HG03442 (cell line): ENCODE measurements at regions not wholly inside any gene's neighbourhood (a gene's known extent, or its start where the extent isn't known, plus 50 kb on each side); places are given as distances from the start of the nearest gene placed in this dataset.

Source experiments
- ATAC-seq: cut with Tn5 transposase; IDR thresholded peaks from one replicate; pipeline ENCODE4 v1.9.1; 2021; ENCODE audit warnings: mild to moderate bottlenecking, moderate library complexity; ENCODE audit not compliant: unreplicated experiment

DNA sequence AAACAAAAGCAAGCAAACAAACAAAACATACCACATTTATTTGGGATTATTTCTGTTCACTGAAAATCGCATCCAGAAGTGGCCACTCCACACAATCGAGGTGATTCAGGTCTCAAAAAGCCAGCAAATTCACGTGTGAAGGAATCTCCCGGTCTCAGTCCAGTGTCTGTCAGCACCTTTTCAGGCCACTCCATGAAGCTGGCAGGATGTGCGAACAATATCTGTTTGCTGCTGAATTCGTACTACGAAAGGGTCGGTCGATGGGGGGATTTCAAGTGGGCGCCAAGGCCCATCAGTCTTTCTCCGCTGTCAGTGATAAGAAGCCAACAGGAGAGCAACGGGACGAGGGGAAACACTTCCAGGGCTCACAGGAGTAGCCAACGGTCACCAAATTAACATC is 505.1 kb downstream of the IRX1 start:
- ATAC-seq, result no peak

DNA sequence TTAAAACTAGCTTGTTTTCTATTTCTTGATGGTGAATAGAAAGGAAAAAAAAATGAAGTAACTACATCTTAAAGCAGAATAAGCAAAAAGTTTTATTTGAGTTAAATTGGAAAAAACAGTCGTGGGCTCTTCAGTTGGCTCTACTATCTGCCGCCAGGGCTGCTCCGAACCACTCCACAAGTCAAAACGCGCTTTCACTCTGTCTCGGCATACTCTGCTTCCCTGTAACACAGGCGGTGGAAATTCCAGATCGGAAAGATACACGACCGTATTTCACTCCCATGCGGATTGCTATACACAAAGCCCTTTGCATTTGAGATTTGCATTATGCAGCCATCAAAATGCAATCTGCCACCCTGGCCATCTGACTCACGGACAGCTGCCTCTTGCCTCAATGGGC is 505.6 kb downstream of the IRX1 start:
- ATAC-seq, result no peak

- ATAC-seq, result no peak
Measured at GRCh38 chr5:4104831-4105597, 509.4 kb downstream of the IRX1 start.

DNA sequence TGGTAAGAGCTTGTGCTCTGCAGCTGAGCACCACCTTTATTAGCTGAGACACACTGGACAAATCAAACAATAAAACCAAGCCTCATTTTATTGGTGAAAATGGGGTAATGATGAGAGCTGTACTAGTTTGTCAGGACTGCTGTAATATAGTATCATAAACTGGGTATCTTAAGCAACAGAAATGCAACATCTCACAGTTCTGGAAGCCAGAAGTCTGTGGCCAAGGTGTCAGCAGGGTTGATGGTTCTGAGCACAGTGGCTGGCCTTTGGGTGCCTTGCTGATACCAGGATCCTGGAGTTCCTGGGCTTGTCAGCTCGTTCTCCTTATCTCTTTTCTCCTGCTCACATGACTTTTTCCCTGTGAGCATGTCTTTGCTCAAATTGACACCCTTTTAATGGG is 513.1 kb downstream of the IRX1 start:
- no peak for ATAC-seq

GRCh38 chr5:4113426-4113825 is 517.8 kb downstream of the IRX1 start:
- ATAC-seq, result no peak

- no peak for ATAC-seq
Measured at GRCh38 chr5:4113905-4114304, 518.3 kb downstream of the IRX1 start.

- ATAC-seq, result no peak
Measured at GRCh38 chr5:4114452-4114851, 518.8 kb downstream of the IRX1 start.

DNA sequence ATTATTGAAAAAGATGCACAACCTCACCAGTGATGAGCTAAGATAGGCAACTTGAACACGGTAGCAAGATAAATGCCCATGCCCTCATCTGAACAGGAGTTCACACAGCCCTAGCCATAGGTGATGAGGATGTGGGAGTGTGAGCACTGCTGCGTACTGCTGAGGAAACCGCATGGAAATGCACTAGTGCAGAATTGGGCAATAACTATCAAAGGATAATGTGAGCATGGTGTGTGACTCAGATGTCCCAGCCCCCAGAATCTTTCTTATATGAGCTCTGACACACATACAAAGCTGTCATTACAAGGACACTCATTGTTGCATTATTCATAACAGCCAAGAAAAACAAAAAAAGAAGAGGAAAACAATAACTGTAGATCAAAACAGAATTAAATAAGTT is 521.2 kb downstream of the IRX1 start:
- ATAC-seq, result no peak

DNA sequence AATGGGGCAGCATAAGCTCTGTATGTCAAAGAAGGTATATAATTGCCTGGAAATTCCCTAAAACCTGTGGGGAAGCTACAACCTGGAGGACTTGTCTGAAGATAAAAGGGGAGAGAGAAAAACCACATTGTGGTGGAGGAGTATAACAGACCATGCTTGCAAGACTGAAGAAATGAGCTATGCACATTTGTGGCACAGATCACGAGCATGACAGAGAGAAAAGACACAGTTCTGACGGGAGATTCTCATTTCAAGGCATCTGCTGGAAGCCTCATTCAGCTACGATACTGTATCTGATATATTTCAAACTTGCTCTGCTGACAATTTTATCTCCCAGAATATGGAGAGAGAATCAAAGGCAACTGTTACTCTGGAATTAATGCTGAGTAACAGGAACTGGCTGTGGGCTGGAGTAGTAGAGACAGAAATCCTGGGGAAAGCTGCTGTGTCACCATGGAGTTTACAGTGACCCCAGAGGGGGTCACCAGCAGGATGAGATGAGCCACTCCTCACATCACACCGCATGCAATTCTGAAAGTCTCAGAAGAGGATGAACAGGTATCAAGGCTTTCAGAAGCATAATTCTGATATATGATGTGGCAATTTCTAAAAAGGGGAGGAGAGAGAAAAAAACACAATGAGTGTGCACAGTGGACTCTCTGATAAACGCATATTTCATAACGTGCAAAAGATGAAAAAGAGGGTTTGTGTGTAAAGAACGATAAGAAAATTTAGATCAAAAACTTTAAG is 528.8 kb downstream of the IRX1 start:
- no peak for ATAC-seq

DNA sequence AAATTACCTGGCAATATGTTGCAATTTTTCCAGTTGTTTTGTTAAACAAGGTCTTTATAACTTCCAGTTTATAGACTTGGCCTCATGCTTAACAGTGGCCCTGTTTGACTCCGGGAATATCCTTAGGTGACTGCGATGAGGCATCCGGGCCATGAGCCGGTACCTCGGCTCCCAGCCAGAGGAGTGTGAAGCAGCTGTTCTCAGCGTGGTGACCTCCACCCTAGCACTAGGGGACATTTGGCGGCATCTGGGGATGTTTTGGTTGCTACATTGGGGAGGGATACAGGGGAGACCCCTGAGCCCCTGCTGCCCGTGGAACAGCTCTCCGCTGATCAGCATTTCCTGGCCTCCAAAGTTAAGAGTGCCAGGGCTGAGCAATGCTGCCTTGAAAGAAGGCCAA is 533.4 kb downstream of the IRX1 start:
- ATAC-seq, result no peak

DNA sequence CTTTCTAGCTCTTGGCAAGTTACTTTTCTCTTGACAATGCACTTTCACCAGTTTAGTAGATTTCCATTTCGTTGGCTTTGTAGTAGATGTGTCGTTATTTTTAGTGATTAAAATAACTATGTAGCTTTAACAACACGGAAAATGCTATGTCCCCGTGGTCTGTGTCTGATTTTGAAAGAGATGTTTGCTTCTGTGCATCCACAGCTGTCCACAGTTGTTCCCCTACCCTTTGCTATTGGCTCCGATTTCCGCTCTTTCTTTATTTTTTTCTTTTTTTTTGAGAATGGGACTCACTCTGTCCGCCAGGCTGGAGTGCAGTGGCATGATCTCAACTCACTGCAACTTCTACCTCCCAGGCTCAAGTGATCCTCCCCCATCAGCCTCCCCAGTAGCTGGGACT is 533.9 kb downstream of the IRX1 start:
- ATAC-seq, result no peak

DNA sequence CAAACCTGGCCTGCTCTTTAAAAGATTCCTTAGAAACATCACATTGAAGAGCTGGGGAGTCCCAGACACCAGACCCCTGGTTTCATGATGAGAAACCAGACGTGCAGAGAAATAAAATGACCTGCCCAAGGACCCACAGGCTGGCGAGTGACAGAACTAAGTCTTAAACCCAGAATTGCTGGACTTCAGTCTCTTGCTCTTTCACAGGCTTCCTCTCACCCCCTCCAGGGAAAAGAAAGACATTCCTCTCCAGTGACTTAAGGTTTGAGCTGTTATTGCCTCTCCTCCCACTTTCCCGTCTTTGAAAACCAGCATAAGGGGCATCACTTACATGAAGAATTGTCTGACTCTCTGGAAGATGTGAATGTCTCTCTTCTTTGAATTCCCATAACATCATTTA is 535.2 kb downstream of the IRX1 start:
- ATAC-seq, result no peak

GRCh38 chr5:4137781-4138180 is 542.1 kb downstream of the IRX1 start:
- no peak for ATAC-seq

DNA sequence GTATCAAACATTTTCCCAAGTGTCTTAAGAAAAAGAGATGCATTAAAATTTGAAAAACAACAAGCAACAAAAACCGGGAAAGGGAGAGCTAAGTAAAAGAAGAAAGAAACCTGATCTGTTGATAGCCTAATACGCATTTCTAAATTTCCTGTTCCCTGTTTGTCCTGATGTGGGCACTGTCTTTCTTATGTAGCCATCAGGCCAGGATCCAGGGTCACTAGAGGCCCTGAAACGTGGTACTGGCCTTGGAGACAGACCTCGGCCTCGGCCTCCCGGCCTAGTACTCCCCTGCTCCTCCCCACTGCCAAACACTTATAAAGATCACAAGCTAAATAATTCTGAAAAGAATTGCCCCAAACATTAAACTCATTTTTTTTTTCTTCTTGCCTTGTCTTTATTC is 547.2 kb downstream of the IRX1 start:
- ATAC-seq, result no peak

DNA sequence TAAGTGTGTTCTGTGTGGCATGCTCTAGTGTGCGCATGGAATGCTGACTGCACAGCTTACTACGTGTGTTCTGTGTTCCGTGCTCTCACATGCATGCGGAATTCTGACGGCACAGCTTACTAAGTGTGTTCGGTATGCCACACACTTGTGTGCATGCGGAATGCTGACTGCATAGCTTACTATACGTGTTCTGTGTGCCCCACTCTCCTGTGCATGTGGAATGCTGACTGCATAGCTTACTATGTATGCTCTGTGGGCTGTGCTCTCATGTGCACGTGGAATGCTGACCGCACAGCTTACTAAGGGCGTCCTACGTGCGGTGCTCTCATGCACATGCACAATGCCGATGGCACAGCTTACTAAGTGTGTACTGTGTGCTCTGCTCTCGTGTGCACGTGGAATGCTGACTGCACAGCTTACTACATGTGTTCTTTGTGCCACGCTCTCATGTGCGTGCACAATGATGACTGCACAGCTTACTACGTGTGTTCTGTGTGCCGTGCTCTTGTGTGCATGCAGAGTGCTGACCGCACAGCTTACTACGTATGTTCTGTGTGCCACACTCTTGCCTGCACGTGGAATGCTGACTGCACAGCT is 548.9 kb downstream of the IRX1 start:
- no peak for ATAC-seq

DNA sequence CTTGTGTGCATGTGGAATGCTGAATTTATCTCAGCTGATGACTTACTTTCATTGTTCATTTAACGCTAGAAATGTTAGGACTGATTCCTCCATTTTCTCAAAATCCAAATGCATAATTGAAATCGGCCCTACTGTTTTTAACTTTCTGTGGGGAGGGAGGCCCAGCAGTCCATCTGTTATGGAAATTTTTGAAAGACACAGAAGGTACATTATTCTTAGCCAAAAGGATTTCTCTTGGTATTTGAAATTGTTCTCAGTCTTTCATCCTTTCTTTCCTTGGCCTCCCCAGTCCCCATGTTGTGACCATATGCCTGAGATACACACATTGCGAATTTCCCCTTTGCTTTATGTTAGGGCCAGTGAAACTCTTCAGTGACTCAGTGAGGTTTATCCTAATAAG is 549.9 kb downstream of the IRX1 start:
- no peak for ATAC-seq

GRCh38 chr5:4148009-4148408 is 552.4 kb downstream of the IRX1 start:
- ATAC-seq, result no peak

- no peak for ATAC-seq
Measured at GRCh38 chr5:4150067-4150466, 554.4 kb downstream of the IRX1 start.

DNA sequence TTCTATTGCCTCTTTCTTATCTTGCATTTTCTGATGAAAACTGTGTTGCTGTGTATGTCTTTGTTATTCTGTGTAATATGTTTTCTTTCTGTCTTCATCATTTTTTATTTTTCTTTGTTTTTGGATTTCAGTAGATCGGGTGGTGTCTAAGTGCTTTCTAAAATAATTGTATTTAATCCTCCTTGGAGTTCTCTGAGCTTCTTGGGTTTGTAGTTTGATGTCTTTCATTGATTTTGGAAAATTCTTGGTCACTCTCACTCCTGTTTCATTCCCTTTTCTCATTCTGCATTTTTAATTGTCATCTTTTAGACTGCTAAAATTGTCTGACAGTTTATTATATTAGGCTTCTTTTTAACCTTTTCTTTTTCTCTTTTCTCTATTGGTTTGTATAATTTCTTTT is 560.5 kb downstream of the IRX1 start:
- ATAC-seq, result no peak

- ATAC-seq, result no peak
Measured at GRCh38 chr5:4156889-4157288, 561.3 kb downstream of the IRX1 start.

- ATAC-seq, result no peak
Measured at GRCh38 chr5:4158750-4159447, 563.3 kb downstream of the IRX1 start.

GRCh38 chr5:4159681-4160080 is 564.0 kb downstream of the IRX1 start:
- ATAC-seq, result no peak
